GM04503 (cell line): ENCODE measurements at regions not wholly inside any gene's neighbourhood (a gene's known extent, or its start where the extent isn't known, plus 50 kb on each side); places are given as distances from the start of the nearest gene placed in this dataset.
"Not testable (repeated sequence)": the region's sequence is repeated elsewhere in the genome, so short reads cannot be mapped to it uniquely, and the experiment has no call there.

Experiments
- DNase-seq: peaks from one replicate; pipeline ENCODE4 v3.0.0-alpha.2; 2012; ENCODE audit warnings: low read depth

DNA sequence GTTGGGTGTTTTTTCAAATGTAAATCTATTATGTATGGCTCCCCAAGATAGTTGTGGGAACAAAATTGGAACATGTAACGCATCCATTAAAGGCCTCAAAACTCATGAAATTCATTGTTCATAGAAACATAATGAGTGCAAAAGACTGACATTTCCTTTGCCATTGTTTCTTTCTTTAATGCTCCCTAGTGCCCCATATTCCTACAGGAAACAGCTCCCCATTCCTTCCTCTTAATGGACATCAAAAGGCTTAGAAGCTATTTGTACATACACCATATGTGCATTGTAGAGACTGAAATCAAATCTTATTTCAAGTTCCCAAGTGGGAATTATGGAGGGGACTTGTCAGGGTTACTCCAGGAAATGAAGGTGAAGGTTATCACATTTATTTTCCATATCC is 139.1 kb downstream of the AHR start:
- DNase-seq: no peak

DNA sequence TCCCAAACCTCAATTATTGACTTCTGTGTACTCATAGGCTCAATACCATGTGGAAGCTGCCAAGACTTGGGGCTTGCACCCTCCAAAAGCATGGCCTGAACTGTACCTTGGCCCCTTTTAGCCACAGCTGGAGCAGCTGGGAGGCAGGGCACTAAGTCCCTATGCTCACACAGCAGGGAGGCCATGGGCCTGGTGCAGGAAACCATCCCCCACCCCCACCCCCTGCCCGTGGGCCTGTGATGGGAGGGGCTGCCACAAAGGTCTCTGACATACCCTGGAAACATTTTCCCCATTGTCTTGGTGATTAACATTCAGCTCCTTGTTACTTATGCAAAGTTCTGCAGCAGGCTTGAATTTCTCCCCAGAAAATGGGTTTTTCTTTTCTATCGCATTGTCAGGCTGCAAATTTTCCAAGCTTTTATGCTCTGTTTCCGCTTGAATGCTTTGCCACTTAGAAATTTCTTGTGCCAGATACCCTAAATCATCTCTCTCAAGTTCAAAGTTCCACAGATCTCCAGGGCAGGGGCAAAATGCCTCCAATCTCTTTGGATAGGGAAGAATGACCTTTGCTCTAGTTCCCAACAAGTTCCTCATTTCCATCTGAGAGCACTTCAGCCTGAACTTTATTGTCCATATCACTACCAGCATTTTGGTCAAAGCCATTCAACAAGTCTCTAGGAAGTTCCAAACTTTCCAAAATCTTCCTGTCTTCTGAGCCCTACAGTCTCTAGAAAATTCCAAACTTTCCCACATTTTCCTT is 141.8 kb downstream of the AHR start:
- DNase-seq: not testable (repeated sequence)

DNA sequence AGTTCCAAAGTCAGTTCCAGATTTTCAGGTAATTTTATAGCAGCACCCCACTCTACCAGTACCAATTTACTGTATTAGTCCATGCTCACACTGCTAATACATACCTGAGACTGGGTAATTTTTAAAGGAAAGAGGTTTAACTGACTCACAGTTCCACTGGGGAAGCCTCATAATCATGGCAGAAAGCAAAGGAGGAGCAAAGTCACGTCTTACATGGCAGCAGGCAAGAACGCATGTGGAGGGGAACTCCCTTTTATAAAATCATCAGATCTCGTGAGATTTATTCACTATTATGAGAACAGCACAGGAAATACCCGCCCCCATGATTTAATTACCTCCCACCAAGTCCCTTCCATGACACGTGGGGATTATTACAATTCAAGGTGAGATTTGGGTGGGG is 142.4 kb downstream of the AHR start:
- no peak for DNase-seq

DNA sequence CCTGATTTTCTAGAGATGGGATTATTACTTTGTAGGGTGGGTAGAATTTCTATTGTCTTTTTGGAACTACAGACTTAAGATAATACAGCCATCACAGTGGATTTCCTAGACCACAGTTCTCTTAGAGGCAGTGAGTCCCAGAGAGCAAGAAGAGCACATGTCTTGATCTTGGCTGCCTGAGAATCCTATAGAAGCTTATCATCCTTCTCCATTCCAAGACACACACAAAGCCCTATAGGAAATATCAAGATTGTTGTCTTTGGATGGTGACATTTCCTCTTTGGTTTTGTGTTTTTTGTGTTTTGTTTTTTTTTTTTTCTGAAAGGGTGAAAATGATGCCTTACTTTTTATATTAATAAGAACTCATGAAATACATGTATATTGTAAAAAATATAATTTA is 143.1 kb downstream of the AHR start:
- DNase-seq: no peak

DNA sequence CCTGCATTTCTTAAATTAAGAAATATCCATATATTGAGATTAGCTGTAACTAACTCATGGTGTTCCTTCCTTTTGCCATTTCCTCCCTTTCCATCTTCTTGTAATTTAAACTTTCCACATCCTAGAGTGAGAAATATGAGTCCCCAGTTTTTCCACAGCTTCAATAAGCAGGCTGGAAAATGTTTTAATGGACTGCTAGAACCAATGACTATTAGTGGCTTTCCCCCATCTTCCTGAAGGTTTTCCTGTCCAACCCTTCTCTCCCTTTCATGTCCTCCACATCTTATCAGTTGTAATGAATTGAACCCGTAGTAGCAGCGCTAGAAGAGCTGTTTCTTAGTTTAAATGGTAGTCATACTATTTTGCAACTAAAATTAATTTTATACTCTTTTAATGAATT is 145.7 kb downstream of the AHR start:
- no peak for DNase-seq

DNA sequence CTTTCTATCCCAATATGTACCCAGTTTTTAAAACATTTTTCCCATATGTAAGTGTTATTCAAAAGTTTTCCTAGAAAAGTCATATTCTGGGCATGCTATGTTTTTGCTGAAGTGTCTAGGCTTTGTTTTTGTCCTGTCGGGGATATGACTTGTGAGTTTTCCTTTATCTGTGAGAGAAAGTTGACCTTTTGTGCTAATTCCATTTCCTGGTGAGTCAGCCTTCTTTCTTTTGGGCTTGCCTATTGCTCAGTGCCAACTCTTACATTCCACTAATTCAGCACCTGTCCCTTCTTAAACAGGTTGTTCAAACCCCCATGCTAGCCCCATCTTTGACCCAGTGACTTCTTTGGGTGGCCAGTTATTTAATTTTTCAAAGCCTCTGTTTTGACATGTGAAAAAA is 146.2 kb downstream of the AHR start:
- no peak for DNase-seq

DNA sequence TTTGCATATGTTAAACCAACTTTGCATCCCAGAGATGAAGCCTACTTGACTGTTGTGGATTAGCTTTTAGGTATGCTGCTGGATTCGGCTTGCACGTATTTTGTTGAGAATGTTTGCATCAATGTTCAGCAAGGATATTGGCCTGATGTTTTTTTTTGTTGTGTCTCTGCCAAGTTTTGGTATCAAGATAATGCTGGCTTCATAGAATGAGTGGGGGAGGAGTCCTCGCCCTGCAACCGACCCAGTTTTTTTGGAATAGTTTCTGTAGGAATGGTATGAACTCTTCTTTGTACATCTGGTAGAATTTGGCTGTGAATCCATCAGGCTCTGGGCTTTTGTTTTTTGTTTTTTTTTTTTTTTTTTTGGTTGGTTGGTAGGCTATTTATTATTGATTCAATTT is 147.9 kb downstream of the AHR start:
- DNase-seq: no peak

DNA sequence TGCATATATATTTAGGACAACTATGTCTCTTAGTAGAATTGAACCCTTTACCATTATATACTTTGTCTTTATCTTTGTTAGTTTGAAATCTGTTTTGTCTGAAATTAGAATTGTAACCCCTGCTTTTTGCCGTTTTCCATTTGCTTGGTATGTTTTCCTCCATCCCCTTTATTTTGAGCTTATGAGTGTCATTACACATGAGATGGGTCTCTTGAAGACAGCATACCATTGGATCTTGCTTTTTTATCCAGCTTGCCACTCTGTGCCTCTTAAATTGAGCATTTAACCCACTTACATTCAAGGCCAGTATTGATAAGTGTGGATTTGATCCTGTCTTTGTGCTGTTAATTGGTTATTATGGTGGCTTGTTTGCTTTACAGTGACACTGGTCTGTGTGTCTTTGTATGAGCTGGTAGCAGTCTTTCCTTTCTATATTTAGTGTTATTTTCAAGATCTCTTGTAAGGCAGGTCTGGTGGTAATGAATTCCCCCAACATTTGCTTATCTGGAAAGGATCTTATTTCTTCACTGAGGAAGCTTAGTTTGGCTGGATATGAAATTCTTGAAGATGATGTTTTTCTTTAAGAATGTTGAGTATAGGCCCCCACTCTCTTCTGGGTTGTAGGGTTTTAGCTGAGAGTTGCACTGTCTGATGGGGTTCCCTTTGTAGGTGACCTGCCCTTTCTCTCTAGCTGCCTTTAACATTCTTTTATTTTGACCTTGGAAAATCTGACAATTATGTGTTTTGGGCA is 149.5 kb downstream of the AHR start:
- no peak for DNase-seq

DNA sequence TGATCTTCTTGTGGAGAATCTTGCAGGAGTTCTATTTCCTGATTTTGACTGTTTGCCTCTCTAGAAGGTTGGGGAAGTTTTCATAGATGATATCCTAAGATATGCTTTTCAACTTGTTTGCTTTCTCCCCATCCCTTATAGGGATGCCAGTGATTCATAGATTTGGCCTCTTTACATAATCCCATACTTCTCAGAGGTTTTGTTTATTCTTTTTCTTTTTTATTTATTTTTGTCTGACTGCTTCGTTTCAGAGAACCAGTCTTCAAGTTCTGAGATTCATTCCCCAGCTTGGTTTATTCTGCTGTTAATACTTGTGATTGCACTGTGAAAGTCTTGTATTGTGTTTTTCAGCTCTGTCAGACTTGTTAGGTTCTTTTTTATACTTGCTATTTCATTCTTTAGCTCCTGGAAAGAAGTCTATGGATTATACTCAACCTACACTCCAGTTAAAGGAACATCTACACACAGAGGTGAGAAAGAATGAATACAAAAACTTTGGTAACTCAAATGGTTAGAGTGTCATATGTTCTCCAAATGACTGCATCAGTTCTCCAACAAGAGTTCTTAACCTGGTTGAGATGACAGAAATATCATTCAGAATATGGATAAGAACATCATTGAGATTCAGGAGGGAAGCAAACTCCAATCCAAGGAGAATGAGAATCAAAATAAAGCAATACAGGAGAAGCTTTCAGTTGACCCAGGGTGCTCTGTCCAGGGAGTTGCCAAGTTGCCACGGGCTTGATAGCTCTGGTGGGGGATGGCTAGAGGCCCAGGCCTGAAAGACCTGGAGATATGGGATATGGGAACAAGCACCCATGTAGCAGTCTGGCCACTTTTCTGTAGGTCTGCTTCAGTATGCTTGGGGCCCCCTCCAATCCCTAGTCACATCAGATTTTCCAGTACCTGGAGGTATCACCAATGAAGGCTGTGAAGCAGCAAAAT is 150.3 kb downstream of the AHR start:
- DNase-seq: no peak

DNA sequence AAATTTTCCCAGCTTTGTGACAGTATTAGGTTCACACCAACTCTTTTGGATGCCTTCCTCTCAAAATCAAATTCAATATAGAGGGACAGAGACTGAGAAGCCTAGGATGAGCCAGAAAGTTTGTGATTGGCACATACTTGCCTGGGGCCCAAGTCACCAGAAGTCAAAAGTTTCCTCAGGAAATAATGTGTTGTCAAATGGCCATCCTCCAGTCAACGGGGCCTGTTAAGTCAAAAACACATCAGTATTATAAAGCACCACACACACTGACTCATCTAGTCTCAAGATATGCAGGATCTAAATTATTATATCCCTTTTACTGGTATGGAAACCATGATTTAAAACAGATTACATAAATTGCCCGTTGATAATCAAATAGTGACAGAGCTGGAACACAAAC is 158.1 kb downstream of the AHR start:
- DNase-seq: no peak

DNA sequence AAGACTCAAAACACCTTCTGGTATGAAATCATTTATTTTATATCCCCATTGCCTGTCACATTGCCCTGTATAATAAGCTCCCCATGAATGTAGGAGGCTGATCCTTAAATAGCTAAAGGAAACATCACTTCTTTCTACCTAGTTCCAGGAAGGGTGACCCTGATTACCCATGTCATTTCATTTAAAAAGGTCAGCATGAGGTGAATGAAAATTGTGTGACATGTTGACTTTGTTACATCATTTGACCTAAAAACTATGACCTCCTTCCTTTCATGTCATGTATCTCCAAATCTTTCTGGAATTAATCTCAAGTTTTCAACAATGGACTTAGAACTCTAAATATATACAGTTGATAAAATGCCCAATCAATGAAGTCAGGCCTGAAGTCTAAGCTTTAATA is 161.5 kb downstream of the AHR start:
- DNase-seq: no peak

DNA sequence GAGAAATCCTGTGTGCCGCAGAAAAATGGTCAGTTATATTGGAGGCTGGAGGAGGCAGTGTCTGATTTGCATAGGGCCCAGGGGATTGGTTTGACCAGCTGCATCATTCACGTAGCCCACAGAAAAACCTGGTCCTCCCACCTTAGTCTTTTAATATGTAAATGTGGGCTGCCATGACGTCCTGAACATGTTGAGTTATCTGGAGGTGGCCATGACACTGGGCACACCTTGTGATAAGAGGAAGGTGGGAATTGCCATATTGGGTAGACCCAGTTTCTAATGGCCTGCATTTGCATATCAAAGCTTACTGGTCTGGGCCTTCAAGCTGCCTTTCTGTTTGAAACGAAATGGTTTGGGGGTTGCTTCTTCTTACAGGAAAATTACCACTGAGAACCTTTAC is 162.2 kb downstream of the AHR start:
- no peak for DNase-seq

DNA sequence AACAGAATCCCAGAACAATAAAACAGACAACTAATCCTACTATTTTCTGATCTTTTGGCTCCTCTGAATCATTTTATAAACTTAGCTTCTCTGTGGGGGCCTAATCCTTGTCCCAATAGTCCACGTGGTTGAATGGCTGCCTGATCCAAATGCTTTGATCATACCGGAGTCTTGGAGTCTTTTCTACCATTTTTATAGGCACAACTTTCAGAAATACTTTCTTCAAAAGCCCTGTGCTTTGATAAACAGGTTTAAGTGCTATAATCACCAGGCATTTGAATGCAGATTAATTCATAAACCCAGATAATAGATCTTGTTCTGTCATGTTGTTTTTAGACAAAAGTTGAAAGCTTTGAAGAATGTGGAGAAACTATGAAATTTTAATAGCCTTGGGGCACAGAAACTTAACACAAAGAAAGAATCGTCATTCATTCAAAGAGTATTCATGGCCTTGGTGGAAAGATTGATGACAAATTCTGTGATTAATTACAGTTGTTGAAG is 163.7 kb downstream of the AHR start:
- no peak for DNase-seq

DNA sequence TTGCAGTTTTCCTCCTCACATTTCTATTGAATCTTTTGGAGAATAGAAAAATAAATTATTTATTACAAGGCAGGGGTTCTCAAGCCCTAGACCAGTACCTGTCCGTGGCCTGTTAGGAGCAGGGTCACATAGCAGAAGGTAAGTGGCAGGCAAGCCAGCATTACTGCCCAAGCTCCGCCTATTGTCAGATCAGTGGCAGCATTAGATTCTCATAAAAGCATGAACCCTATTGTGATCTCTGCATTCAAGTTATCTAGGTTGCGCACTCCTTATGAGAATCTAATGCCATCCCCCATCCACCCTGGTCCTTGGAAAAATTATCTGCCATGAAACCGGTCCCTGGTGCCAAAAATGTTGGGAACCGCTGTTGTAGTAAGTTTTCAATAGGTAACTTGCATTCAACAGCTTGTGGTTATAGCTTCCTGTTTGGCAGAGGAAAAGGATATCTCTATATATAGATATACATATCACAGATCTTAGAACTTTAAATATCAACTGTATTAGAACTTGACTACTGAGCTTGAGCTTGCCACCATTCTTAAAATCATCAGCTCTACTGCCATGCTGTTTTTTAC is 165.1 kb downstream of the AHR start:
- DNase-seq: no peak

DNA sequence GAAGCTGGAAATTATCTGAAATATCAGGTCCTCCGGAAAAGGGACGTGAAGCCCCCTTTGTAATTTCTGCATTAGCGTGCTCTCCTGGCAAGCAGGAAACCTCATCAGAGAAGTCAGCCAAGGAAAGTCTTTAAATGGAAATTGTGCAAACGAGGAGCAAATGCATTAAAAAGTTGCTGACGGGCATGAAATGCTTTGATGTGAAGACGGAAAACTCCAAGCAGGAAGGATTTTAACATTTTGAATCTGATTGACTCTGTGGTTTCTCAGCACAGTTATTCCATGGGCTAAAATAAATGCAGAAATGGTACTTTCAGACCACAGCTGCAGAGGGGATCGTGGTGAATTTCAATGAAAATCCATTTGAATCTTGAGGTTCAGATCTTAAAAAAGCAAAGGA is 167.8 kb downstream of the AHR start:
- DNase-seq: no peak

DNA sequence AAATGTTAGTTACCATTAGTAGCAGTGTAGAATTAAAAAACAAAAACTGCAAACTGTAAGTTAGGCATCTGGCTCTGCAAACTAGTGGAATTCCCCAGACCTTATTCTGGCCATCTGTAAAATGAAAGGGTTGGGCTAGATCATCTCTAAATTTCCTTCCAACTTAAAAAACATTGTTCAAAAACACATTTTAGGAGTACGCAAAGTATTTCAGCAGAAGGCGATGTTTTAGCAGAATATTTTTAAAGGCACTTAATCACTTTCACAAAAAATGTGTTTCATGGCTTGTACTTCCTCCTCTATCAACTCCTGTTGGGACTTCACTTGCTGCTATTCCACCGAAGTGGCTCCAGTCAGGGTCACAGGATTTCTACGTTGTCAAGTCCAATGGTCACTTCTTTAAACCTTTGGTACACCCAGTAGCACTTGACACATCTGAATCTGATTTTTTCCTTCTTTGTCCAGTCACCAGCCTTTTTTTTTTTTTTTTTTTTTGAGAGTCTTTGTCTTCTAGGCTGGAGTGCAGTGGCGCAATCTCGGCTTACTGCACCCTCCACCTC is 169.0 kb downstream of the AHR start:
- no peak for DNase-seq

DNA sequence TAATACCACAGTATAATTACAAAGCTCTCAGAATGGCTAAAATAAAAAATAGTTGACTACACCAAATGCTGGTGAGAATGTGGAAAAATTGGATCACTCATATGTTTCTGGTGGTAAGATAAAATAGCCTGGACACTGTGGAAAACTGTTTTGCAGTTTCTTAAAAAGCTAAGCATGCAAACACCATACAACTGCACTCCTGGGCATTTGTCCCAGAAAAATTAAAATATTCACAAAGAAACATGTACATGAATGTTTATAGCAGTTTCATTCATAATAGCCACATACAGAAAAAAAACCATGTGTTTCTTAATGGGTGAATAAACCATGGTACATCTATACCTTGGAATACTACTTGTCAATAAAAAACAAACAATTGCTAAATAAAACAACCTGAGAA is 172.9 kb downstream of the AHR start:
- no peak for DNase-seq

DNA sequence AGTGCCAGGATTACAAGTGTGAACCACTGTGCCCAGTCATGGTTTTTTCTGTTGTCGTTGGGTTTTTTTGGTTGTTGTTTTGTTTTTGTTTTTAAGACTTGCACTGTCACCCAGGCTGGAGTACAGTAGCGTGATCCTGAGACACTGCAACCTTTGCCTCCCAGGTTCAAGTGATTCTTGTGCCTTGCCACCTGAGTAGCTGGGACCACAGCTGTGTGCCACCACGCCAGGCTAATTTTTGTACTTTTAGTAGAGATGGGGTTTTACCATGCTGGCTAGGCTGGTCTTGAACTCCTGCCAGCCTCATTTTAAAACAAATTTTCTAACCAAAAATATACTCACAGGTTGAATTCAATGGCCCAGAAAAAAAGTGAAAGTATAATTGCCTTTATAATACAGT is 174.1 kb downstream of the AHR start:
- DNase-seq: no peak

DNA sequence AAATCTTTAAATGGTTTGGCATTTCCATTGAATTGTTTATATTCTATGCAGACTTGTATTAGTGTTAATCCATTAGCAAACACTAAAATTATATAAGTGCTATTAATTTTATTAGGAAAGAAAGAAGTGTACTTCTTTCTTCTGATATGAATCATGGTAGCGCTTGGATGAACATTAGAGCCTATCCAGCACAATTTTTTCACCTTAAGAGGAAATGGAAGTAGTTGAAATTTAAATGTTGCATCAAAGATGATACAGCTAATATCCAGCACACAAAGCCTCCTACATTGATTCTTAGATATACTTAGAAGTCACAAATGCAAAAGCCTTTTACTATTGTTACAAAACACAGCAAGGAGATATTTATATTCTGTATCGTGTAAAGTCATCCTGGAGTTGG is 174.5 kb downstream of the AHR start:
- no peak for DNase-seq

DNA sequence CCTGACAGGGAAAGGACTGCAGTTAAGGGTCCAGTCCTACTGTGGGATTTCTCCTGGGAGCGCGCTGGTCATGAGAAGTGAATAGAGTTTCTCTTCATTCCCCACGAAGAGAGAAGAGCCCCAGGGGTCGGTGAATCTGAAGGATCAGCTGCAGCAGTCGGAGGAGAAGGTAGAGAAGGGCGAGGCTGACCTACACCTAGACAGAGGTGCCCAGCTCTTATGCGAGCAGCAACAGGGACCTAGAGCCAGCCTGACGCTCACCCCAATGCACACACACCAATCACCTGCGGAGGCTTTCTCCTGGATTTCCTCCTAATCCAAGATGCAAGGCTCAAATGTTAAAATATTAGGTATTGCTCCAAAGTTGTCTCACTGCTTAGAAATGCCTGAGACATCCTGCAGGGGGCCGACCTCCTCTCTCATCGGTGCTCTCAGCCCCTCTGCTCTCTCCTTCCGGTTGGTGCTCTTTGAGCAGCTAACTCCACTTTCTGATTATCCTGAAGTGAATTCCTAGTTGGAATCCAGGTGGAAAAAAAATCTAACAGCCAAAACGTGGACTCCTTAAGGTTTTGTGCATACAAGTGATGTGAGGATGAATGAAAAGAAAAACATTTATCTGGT is 176.4 kb downstream of the AHR start:
- DNase-seq: no peak

DNA sequence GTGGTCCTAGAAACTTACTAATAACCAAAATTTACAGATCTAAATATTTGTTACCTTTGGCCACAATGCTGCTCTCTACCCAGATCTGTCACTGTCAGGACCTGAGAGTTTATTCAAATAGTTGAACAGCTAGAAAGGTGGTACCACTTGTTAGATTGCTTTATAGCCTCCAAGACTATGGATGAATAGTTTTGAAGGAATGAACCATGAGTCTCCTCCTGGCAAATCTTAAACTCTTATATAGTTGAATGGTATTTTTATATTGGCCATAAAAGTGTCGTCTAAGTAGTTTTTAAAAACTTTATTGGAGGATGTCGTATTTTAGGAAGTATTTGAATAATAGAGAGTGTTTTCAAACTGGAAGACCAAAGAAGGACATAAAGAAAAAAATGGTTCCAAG is 178.7 kb downstream of the AHR start:
- peak; percentile 34 for DNase-seq
